PFSK-1 (cell line): ENCODE measurements at regions not wholly inside any gene's neighbourhood (a gene's known extent, or its start where the extent isn't known, plus 50 kb on each side); places are given as distances from the start of the nearest gene placed in this dataset.

Experiments used
- POLR2AphosphoS5 ChIP-seq: IDR thresholded peaks from 2 replicates; pipeline ENCODE4 v1.6.1; 2012; ENCODE audit warnings: low read depth, mild to moderate bottlenecking, control low read depth, low read length, moderate library complexity
- TAF1 ChIP-seq: IDR thresholded peaks from 2 replicates; pipeline ENCODE4 v1.6.1; 2012; ENCODE audit warnings: low read length, control low read depth, borderline replicate concordance; ENCODE audit not compliant: insufficient read depth

GRCh38 chr3:162353414-162353813 lies 856.8 kb downstream of the OTOL1 start:
- TF ChIP-seq POLR2AphosphoS5 (no peak), TAF1 (no peak)
